Type B pancreatic cell (in vitro differentiated cells): ENCODE measurements at regions not wholly inside any gene's neighbourhood (a gene's known extent, or its start where the extent isn't known, plus 50 kb on each side); places are given as distances from the start of the nearest gene placed in this dataset.
A peak's percentile ranks its signal among the peaks of the same experiment; 100 is the strongest.

Source experiments
- DNase-seq: peaks from one replicate; pipeline ENCODE4 v3.0.0; 2021; ENCODE audit warnings: mixed read lengths; ENCODE audit not compliant: unreplicated experiment; ENCODE audit errors: extremely low spot score
- H3K27ac Mint-ChIP-seq: 2 replicates; pipeline ENCODE4 v1.8.0; 2021; ENCODE audit warnings: mild to moderate bottlenecking, mixed read lengths
- H3K27me3 Mint-ChIP-seq: 2 replicates; pipeline ENCODE4 v1.8.0; 2021; ENCODE audit warnings: mixed read lengths
- H3K36me3 Mint-ChIP-seq: 2 replicates; pipeline ENCODE4 v1.8.0; 2021; ENCODE audit warnings: mixed read lengths
- H3K4me1 Mint-ChIP-seq: one replicate; pipeline ENCODE4 v1.8.0; 2021; ENCODE audit warnings: mixed read lengths; ENCODE audit not compliant: unreplicated experiment
- H3K4me3 Mint-ChIP-seq: 2 replicates; pipeline ENCODE4 v1.8.0; 2021; ENCODE audit warnings: mild to moderate bottlenecking, mixed read lengths
- H3K9me3 Mint-ChIP-seq: 2 replicates; pipeline ENCODE4 v1.8.0; 2021; ENCODE audit warnings: mixed read lengths
- TF ChIP-seq, protein P1 (sequence below): fragments of 200-600 bp; sonication (generic); conservative IDR thresholded peaks from 2 replicates; pipeline ENCODE4 v1.5.0; 2021; ENCODE audit warnings: antibody characterized with exemption, mild to moderate bottlenecking

DNA sequence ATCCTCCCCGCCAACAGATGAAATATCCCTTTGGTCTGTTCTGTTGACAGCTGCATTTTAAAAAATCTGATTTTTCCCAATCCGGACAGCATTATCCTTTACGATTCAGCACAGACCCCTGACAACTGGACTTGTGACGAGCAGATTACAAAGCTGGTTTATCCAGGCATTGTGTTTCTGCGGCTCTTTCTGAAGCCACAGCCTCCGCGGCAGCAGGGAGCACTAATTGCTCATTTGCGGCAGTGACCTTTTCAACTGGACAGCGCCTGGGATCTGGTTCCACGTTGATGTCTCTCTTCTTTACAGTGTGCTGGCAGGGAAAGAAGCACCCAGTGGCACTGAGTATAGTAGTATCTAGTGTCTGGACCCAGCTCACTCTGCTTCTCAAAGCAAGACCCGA lies 351.2 kb downstream of the ZNF608 start:
- Mint-ChIP-seq H3K9me3 (no peaks in the 10 kb centered on the region), H3K4me3 (peak overlapping the region; percentile 58), H3K36me3 (no peaks in the 10 kb centered on the region), H3K4me1 (peaks cover 45% of the 10 kb centered on the region), H3K27ac (peak overlapping the region; percentile 31), H3K27me3 (peaks cover 16% of the 10 kb centered on the region)
- DNase-seq: no peak
- TF ChIP-seq, protein P1, sequence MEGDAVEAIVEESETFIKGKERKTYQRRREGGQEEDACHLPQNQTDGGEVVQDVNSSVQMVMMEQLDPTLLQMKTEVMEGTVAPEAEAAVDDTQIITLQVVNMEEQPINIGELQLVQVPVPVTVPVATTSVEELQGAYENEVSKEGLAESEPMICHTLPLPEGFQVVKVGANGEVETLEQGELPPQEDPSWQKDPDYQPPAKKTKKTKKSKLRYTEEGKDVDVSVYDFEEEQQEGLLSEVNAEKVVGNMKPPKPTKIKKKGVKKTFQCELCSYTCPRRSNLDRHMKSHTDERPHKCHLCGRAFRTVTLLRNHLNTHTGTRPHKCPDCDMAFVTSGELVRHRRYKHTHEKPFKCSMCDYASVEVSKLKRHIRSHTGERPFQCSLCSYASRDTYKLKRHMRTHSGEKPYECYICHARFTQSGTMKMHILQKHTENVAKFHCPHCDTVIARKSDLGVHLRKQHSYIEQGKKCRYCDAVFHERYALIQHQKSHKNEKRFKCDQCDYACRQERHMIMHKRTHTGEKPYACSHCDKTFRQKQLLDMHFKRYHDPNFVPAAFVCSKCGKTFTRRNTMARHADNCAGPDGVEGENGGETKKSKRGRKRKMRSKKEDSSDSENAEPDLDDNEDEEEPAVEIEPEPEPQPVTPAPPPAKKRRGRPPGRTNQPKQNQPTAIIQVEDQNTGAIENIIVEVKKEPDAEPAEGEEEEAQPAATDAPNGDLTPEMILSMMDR: no peak

DNA sequence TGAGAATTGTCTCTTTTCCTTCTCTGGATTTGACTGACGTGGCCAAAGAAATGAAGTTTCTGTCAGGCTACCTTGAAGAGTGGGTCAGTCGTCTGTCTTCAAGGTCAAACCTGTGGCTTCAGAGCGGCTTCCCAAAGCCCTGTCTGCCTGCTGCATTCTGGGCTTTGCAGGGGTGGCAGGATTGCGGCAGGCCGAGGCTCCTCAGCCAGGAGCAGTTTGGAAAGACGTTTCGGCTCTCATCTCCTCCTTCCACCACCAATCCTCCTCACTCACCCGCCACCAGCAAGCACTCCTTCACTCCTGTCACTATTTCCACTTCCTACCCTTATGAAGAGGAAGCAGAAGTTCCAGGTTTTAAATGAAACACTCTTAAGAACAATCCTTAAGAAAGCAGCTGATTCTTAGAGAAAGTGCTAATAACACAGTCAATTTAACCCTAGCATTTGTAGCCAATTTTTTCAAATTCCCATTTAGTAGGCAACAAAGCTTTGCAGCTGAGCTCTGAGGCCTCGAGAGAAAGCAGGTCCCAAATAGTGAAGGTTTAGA lies 351.7 kb downstream of the ZNF608 start:
- H3K36me3 Mint-ChIP-seq: peaks cover 3% of the 10 kb centered on the region
- peak overlapping the region; percentile 8 for H3K27ac Mint-ChIP-seq
- peak overlapping the region; percentile 58 for H3K4me3 Mint-ChIP-seq

GRCh38 chr5:124393584-124394379 lies 352.7 kb downstream of the ZNF608 start:
- DNase-seq: no peak
- H3K4me1 Mint-ChIP-seq: peaks cover 38% of the 10 kb centered on the region
- no peak overlapping the region for H3K27ac Mint-ChIP-seq
- peaks cover 6% of the 10 kb centered on the region for H3K9me3 Mint-ChIP-seq
- H3K4me3 Mint-ChIP-seq: no peak overlapping the region
- TF ChIP-seq, protein P1: no peak
- H3K36me3 Mint-ChIP-seq: peaks cover 3% of the 10 kb centered on the region
- peaks cover 16% of the 10 kb centered on the region for H3K27me3 Mint-ChIP-seq

More for the DNA sequence above, 351.7 kb downstream of the ZNF608 start:
- peaks cover 5% of the 10 kb centered on the region for H3K9me3 Mint-ChIP-seq
- TF ChIP-seq, protein P1: no peak
- peaks cover 45% of the 10 kb centered on the region for H3K4me1 Mint-ChIP-seq
- peaks cover 16% of the 10 kb centered on the region for H3K27me3 Mint-ChIP-seq
- no peak for DNase-seq

DNA sequence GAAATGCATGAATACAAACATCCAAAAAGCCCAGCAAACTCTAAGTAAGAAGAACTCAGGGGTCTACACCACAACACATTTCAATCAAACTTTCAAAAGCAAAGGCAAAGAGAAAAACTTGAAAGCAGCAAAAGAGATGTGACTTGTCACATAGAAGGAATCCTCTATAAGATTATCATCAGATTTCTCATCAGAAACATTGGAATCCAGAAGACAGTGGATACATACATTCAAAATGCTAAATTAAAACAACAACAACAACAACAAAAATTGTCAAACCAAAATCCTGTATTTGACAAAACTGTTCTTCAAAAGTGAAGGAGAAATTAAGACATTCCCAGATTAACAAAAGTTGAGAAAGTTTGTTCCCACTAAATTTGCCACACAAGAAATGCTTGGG lies 362.7 kb downstream of the ZNF608 start:
- Mint-ChIP-seq H3K27ac (no peak overlapping the region), H3K4me3 (no peak overlapping the region), H3K9me3 (peaks cover 20% of the 10 kb centered on the region), H3K27me3 (no peaks in the 10 kb centered on the region), H3K36me3 (peaks cover 16% of the 10 kb centered on the region), H3K4me1 (no peaks in the 10 kb centered on the region)
- TF ChIP-seq, protein P1: no peak
- no peak for DNase-seq

- Mint-ChIP-seq H3K4me1 (peaks cover 25% of the 10 kb centered on the region), H3K27ac (no peak overlapping the region), H3K27me3 (no peaks in the 10 kb centered on the region), H3K9me3 (peaks cover 17% of the 10 kb centered on the region), H3K4me3 (no peak overlapping the region), H3K36me3 (peaks cover 16% of the 10 kb centered on the region)
- TF ChIP-seq, protein P1: no peak
- DNase-seq: no peak
Observed at GRCh38 chr5:124377386-124377785, 369.1 kb downstream of the ZNF608 start.
